Common myeloid progenitor, CD34-positive (primary cell): ENCODE measurements at regions not wholly inside any gene's neighbourhood (a gene's known extent, or its start where the extent isn't known, plus 50 kb on each side); places are given as distances from the start of the nearest gene placed in this dataset.

Experiments used
- CTCF ChIA-PET: fragments of 350-600 bp; sonication (Branson Sonifier 250); formaldehyde crosslinking; loops from one replicate; lab custom pipeline; 2021; ENCODE audit warnings: antibody characterized with exemption; lab: Charles Lee
- POLR2A ChIA-PET: fragments of 350-600 bp; sonication (Branson Sonifier 250); formaldehyde crosslinking; loops from one replicate; lab custom pipeline; 2021; ENCODE audit warnings: antibody characterized with exemption; lab: Charles Lee
- DNase-seq, 3 donors: peaks; one replicate each; pipeline versions ENCODE4 v3.0.0 to v3.0.0-alpha.2; 2013
- H3K27ac ChIP-seq, 2 experiments: 1 replicate in 1 of 2; 2 replicates in 1 of 2; pipeline ENCODE4 v1.7.0; 2013; ENCODE audit warnings: inconsistent platforms in 2 of 2, low read length in 2 of 2, mild to moderate bottlenecking in 2 of 2, low read depth in 1 of 2, moderate library complexity in 1 of 2; ENCODE audit not compliant: severe bottlenecking in 2 of 2, insufficient read depth in 1 of 2, poor library complexity in 1 of 2
- H3K27me3 ChIP-seq, 5 experiments: replicated peaks in 2 of 5; 1 replicate in 3 of 5; 2 replicates in 2 of 5; pipeline versions ENCODE4 v1.6.1 to v1.7.0; 2013; ENCODE audit warnings: low read length in 4 of 5, mild to moderate bottlenecking in 2 of 5, moderate library complexity in 2 of 5, inconsistent platforms in 1 of 5; ENCODE audit not compliant: insufficient read depth in 5 of 5, control insufficient read depth in 4 of 5
- H3K36me3 ChIP-seq, 4 experiments: 1 replicate in 2 of 4; 2 replicates in 2 of 4; pipeline versions ENCODE4 v1.6.1 to v1.7.0; 2013; ENCODE audit warnings: low read length in 3 of 4, control low read depth in 1 of 4, mild to moderate bottlenecking in 1 of 4; ENCODE audit not compliant: control insufficient read depth in 4 of 4, insufficient read depth in 4 of 4
- H3K4me1 ChIP-seq, 4 experiments: 1 replicate in 3 of 4; 2 replicates in 1 of 4; pipeline versions ENCODE4 v1.6.1 to v1.7.1; 2013; ENCODE audit warnings: low read length in 3 of 4, mild to moderate bottlenecking in 3 of 4, control low read depth in 1 of 4, inconsistent platforms in 1 of 4, moderate library complexity in 1 of 4; ENCODE audit not compliant: control insufficient read depth in 4 of 4, insufficient read depth in 4 of 4; ENCODE audit errors: control extremely low read depth in 1 of 4
- H3K4me3 ChIP-seq, 7 experiments: 1 replicate in 4 of 7; 2 replicates in 3 of 7; pipeline versions ENCODE4 v1.5.1 to v1.7.0; 2013; ENCODE audit warnings: mild to moderate bottlenecking in 7 of 7, low read length in 6 of 7, moderate library complexity in 6 of 7, inconsistent platforms in 2 of 7, low read depth in 2 of 7, control low read depth in 1 of 7; ENCODE audit not compliant: insufficient read depth in 4 of 7, control insufficient read depth in 1 of 7; ENCODE audit errors: extremely low read depth in 1 of 7
- H3K9me3 ChIP-seq, 5 experiments: 1 replicate in 4 of 5; 2 replicates in 1 of 5; pipeline versions ENCODE4 v1.6.1 to v1.7.1; 2013; ENCODE audit warnings: low read length in 4 of 5, mild to moderate bottlenecking in 2 of 5, inconsistent platforms in 1 of 5, low read depth in 1 of 5, moderate library complexity in 1 of 5; ENCODE audit not compliant: control insufficient read depth in 4 of 5, insufficient read depth in 2 of 5; ENCODE audit errors: control extremely low read depth in 1 of 5
- WGBS: methylation state at CpG from one replicate; pipeline ENCODE4 v1.1.5; 2013; ENCODE audit not compliant: insufficient coverage; 5-methylcytosine and 5-hydroxymethylcytosine counted together

DNA sequence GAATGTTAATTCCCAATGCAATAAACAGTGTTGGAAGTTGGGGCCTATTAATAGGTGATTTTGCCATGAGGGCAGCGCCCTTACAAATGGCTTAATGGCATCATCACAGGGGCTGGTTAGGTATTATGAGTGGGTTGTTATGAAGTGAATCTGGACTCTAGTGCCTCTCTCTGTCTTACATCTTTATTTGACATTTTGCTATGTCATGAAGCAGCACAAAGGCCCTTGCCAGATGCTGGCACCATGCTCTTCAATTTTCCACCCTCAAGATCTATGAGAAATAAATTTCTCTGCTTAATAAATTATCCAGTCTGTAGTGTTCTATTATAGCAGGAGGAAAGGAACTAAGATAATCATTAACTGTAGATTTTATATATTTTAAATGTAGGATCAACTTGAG is 1098.7 kb upstream of the NUDT12 start:
- ChIA-PET CTCF (no interaction called here), POLR2A (no interaction called here)
- Histone ChIP-seq H3K27me3 (no peaks in the 10 kb centered on the region), H3K9me3 (no peaks in the 10 kb centered on the region), H3K4me3 (no peak overlapping the region), H3K36me3 (no peaks in the 10 kb centered on the region), H3K4me1 (no peaks in the 10 kb centered on the region), H3K27ac (no peak overlapping the region)
- no peak for DNase-seq
- 100% methylated on average over 1 of the region's 1 CpG for WGBS

DNA sequence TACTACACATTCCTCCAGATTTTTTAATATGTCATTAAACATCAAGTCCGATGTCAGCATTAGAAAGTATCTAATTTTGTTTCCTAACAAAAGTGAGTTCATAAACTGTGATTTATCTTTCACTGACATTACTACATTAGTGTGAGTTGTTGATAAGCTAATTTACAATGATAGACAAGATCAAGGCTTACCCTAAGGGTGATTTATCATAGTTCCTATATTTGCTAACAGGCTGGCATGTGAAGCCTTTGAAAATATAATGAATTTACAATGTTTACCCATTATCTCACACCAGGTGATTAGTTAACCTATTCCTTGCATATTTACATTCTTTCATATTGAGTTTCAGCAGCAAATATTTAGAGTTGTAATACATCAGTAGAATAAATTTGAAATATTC is 1096.9 kb upstream of the NUDT12 start:
- WGBS, result no CpG with 5 or more reads among the region's 1 CpG
- no peak for DNase-seq
- no peaks in the 10 kb centered on the region for H3K27me3 ChIP-seq
- ChIA-PET POLR2A (no interaction called here), CTCF (no interaction called here)
- H3K4me3 ChIP-seq, result no peak overlapping the region
- no peaks in the 10 kb centered on the region for H3K4me1 ChIP-seq
- H3K27ac ChIP-seq, result no peak overlapping the region
- H3K9me3 ChIP-seq, result no peaks in the 10 kb centered on the region
- H3K36me3 ChIP-seq, result no peaks in the 10 kb centered on the region

DNA sequence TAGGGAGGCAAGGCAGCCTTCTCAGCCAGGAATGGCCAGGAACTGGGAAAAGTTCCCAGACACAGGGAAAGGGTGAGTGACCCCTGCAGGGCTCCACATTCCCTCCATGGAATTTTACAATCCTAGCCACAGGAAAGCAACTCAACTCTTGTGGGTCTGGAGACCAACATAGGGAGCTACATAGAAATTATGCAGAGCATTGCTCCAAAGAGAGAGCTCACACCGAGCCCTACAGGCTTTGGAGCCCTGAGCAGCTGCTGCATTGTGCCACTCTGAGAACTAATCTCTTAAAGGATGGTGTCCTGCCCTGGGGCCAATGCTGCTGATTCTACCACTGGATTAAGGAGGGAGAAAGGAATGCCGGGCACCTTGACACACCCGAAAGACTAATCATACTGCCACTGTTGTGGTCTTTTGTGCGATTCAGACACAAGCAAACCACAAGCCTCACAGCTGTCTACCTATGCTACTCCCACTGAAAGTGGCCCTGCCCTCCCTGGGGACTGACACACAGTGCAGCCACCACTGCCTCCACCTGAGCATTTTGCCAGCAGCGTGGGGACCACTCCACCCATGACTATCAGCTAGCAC is 1089.8 kb upstream of the NUDT12 start:
- no peak for DNase-seq
- H3K27ac ChIP-seq, result no peak overlapping the region
- WGBS, result 100% methylated on average over 3 of the region's 5 CpGs
- H3K4me1 ChIP-seq, result no peaks in the 10 kb centered on the region
- ChIA-PET POLR2A (no interaction called here), CTCF (no interaction called here)
- H3K9me3 ChIP-seq, result peaks cover 0 to 7% (median 0%) of the 10 kb centered on the region in 5 experiments
- H3K4me3 ChIP-seq, result no peak overlapping the region
- H3K36me3 ChIP-seq, result no peaks in the 10 kb centered on the region
- H3K27me3 ChIP-seq, result no peaks in the 10 kb centered on the region

DNA sequence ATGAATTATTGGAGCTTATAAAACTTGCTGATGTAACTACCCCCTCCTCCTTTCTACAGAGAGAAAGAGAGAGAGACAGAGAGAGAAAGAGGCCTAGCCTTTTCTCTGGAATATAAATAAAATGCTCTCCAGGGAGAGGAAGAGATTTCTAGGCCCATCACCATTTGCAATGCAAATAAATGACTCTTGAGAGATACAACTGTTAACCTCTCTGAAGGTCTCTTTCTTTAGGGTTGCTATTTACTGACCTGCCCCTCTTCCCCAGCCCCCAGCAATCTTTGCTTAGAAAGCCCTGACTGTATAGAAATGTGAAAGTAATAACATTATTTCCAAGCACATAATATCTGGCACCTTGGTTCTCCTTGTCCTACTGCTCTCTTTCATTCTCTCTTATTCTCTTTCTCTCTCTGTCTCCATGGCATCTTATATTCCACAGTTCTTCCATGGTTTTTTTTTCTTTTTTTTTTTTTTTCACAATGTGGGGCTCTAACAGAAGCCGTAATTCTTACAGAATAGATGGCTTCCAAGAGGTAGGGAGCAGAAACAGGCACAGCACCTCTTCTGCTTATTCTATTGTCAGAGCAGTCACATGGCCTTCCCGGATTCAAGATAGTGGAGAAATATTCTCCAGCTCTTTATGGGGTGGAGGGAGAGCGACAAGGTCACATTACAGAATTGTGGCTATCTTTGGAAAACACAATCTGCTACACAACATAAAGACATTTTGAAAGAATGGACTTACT is 1087.9 kb upstream of the NUDT12 start:
- no peak for DNase-seq
- CTCF ChIA-PET, result no interaction called here
- POLR2A ChIA-PET, result no interaction called here

DNA sequence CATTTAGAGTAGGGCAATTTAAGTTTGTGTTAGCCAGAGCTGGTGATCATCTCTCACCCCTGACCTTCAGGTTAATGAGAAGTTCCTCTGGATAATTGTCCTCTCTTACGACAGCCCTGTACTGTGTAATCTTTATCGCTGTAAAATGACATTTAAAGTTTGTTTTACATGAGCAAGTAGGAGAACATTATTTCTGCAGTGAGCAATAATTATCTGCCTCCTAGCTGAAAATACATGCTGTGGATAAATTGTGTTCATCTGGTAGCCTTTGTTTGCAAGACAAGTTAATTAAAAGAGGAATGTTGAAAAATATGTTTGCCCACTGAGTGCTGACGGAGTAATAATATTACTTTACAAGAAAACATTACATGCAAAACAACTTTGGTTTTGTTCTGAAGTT is 1083.8 kb upstream of the NUDT12 start:
- Histone ChIP-seq H3K27me3 (no peaks in the 10 kb centered on the region), H3K4me1 (no peaks in the 10 kb centered on the region), H3K4me3 (no peak overlapping the region), H3K27ac (no peak overlapping the region), H3K36me3 (no peaks in the 10 kb centered on the region), H3K9me3 (no peaks in the 10 kb centered on the region)
- no peak for DNase-seq
- ChIA-PET CTCF (no interaction called here), POLR2A (no interaction called here)
- no CpG with 5 or more reads among the region's 3 CpGs for WGBS

More for the DNA sequence above, 1087.9 kb upstream of the NUDT12 start:
- H3K36me3 ChIP-seq, result no peaks in the 10 kb centered on the region
- H3K4me1 ChIP-seq, result no peaks in the 10 kb centered on the region
- H3K4me3 ChIP-seq, result no peak overlapping the region
- H3K27me3 ChIP-seq, result no peaks in the 10 kb centered on the region
- WGBS, result 80% methylated on average over 1 of the region's 3 CpGs
- peaks cover 0 to 7% (median 0%) of the 10 kb centered on the region in 5 experiments for H3K9me3 ChIP-seq
- no peak overlapping the region for H3K27ac ChIP-seq

DNA sequence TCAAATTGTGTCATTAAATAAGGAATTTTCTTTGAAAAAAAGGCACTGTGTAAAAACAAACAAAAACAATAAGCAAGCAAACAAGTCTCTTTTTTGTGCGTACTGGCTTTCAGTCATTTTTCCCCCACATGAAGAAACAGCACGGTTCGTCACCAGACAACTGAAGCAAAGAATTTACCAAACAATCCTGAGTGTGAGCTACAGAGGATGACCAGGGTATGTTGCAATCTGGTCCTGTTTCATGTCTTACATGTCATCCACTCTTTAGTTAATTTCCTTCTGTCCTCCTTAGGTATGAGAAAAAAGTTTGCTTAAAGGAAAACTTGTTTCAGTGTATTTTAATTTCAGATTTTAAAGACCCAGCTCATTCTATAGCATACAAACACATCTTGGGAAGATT is 1080.7 kb upstream of the NUDT12 start:
- no peaks in the 10 kb centered on the region for H3K9me3 ChIP-seq
- no peak for DNase-seq
- ChIA-PET POLR2A (no interaction called here), CTCF (interaction anchor here (0.6 kb wide), 1 partner anchor 54 kb away, joined by 3 read pairs; no protein-coding TSS in a partner anchor)
- H3K27me3 ChIP-seq, result no peaks in the 10 kb centered on the region
- H3K4me1 ChIP-seq, result no peaks in the 10 kb centered on the region
- H3K36me3 ChIP-seq, result no peaks in the 10 kb centered on the region
- H3K4me3 ChIP-seq, result no peak overlapping the region
- WGBS, result 87% methylated on average over 3 of the region's 3 CpGs
- no peak overlapping the region for H3K27ac ChIP-seq

DNA sequence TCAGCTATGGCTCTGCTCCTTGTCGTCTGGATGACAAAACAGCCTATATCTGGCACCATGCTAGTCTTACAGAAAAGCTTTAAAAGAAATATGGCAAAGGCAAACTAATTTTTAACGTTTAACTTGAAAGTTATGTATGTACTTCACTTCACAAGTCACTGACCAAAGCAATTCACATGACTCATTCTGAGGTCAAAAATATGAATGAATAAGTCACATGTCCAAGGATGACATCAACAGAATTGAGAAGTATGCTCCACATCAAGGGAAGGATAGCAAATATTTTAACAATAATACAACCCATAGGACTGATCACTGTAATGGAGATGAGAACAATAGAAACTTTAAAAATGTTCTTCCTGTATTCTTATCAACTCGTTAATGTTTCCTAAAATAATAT is 1072.6 kb upstream of the NUDT12 start:
- CTCF ChIA-PET, result no interaction called here
- WGBS, result 80% methylated on average over 1 of the region's 3 CpGs
- no peak for DNase-seq

More for the DNA sequence above, 1072.6 kb upstream of the NUDT12 start:
- Histone ChIP-seq H3K4me3 (no peak overlapping the region), H3K27me3 (no peaks in the 10 kb centered on the region), H3K36me3 (no peaks in the 10 kb centered on the region), H3K9me3 (no peaks in the 10 kb centered on the region), H3K4me1 (no peaks in the 10 kb centered on the region), H3K27ac (no peak overlapping the region)
- POLR2A ChIA-PET, result no interaction called here
